HepG2 (cell line): ENCODE measurements at regions not wholly inside any gene's neighbourhood (a gene's known extent, or its start where the extent isn't known, plus 50 kb on each side); places are given as distances from the start of the nearest gene placed in this dataset.

Experiments used
- AHDC1 ChIP-seq: sonication (generic); formaldehyde crosslinking; IDR thresholded peaks from 2 replicates; pipeline ENCODE4 v1.5.1; 2020; ENCODE audit warnings: mild to moderate bottlenecking, missing genetic modification reagents, borderline replicate concordance
- ARID5B ChIP-seq: IDR thresholded peaks from 2 replicates; pipeline ENCODE4 v1.4.0; 2020; ENCODE audit warnings: mild to moderate bottlenecking, missing genetic modification reagents
- EEA1 ChIP-seq: sonication (generic); formaldehyde crosslinking; IDR thresholded peaks from 2 replicates; pipeline ENCODE4 v1.5.1; 2020; ENCODE audit warnings: mild to moderate bottlenecking, missing genetic modification reagents, borderline replicate concordance
- FOSL2 ChIP-seq: sonication (generic); formaldehyde crosslinking; IDR thresholded peaks from 2 replicates; pipeline ENCODE4 v1.4.0; 2020; ENCODE audit warnings: missing genetic modification reagents
- FOXJ3 ChIP-seq: sonication (generic); formaldehyde crosslinking; IDR thresholded peaks from 2 replicates; pipeline ENCODE4 v1.4.0; 2020; ENCODE audit warnings: missing genetic modification reagents, mild to moderate bottlenecking, borderline replicate concordance
- HNF4A ChIP-seq: sonication (generic); formaldehyde crosslinking; IDR thresholded peaks from 2 replicates; pipeline ENCODE4 v1.4.0; 2020; ENCODE audit warnings: missing genetic modification reagents
- MIXL1 ChIP-seq: IDR thresholded peaks from 2 replicates; pipeline ENCODE4 v1.6.1; 2016
- MTF1 ChIP-seq: sonication (generic); formaldehyde crosslinking; IDR thresholded peaks from 2 replicates; pipeline ENCODE4 v1.5.0; 2020; ENCODE audit warnings: missing genetic modification reagents
- NR2F1 ChIP-seq, 2 experiments: fragments of 450-650 bp in 1 of 2; formaldehyde crosslinking in 1 of 2; IDR thresholded peaks; 2 replicates each; pipeline versions ENCODE4 v1.5.0 to v1.6.1; 2016 to 2020; ENCODE audit warnings: mild to moderate bottlenecking in 1 of 2, missing compliant biosample characterization in 1 of 2, missing genetic modification reagents in 1 of 2, moderate library complexity in 1 of 2
- PHF21A ChIP-seq: sonication (generic); formaldehyde crosslinking; IDR thresholded peaks from 2 replicates; pipeline ENCODE4 v1.5.0; 2020; ENCODE audit warnings: mild to moderate bottlenecking, missing genetic modification reagents
- RBFOX2 ChIP-seq: fragments of 200-400 bp; formaldehyde crosslinking; IDR thresholded peaks from 2 replicates; pipeline ENCODE4 v1.6.1; 2017; ENCODE audit warnings: low read depth, mild to moderate bottlenecking, low read length
- REPIN1 ChIP-seq: sonication (generic); formaldehyde crosslinking; IDR thresholded peaks from 2 replicates; pipeline ENCODE4 v1.8.0; 2022; ENCODE audit warnings: missing genetic modification reagents, low read depth, mild to moderate bottlenecking, borderline replicate concordance
- SATB2 ChIP-seq: sonication (generic); formaldehyde crosslinking; IDR thresholded peaks from 2 replicates; pipeline ENCODE4 v1.5.0; 2020; ENCODE audit warnings: missing genetic modification reagents
- XRCC5 ChIP-seq: fragments of 200-400 bp; formaldehyde crosslinking; optimal IDR thresholded peaks from 2 replicates; pipeline ENCODE3; 2017; ENCODE audit warnings: mild to moderate bottlenecking, low read length
- ZFP36L1 ChIP-seq: sonication (generic); formaldehyde crosslinking; IDR thresholded peaks from 2 replicates; pipeline ENCODE4 v1.8.0; 2022; ENCODE audit warnings: mild to moderate bottlenecking, missing genetic modification reagents, moderate library complexity
- ZNF331 ChIP-seq: sonication (generic); formaldehyde crosslinking; IDR thresholded peaks from 2 replicates; pipeline ENCODE4 v1.4.0; 2020; ENCODE audit warnings: missing genetic modification reagents
- ZNF431 ChIP-seq: sonication (generic); formaldehyde crosslinking; IDR thresholded peaks from 2 replicates; pipeline ENCODE4 v1.9.0; 2022; ENCODE audit warnings: missing genetic modification reagents, low read depth, mild to moderate bottlenecking, borderline replicate concordance
- ZNF557 ChIP-seq: sonication (generic); formaldehyde crosslinking; IDR thresholded peaks from 2 replicates; pipeline ENCODE4 v1.4.0; 2020; ENCODE audit warnings: missing genetic modification reagents
- ZNF607 ChIP-seq: sonication (generic); formaldehyde crosslinking; IDR thresholded peaks from 2 replicates; pipeline ENCODE4 v1.5.1; 2020; ENCODE audit warnings: missing genetic modification reagents, mild to moderate bottlenecking, borderline replicate concordance
- ZNF746 ChIP-seq: sonication (generic); formaldehyde crosslinking; IDR thresholded peaks from 2 replicates; pipeline ENCODE4 v1.8.0; 2022; ENCODE audit warnings: mild to moderate bottlenecking, missing genetic modification reagents
- ZNF773 ChIP-seq: sonication (generic); formaldehyde crosslinking; IDR thresholded peaks from 2 replicates; pipeline ENCODE4 v1.4.0; 2020; ENCODE audit warnings: missing genetic modification reagents, borderline replicate concordance

- no peak for TF ChIP-seq EEA1
- TF ChIP-seq FOXJ3 (CRISPR knock-in tag), result peak; percentile 40; the same call in 1 of the 2 replicates
- TF ChIP-seq ZNF746 (CRISPR knock-in tag), result no peak
- no peak for TF ChIP-seq ZNF607
- TF ChIP-seq HNF4A (CRISPR knock-in tag), result peak; percentile 90
- peak; percentile 53; the same call in 1 of the 2 replicates for TF ChIP-seq MIXL1 (CRISPR knock-in tag)
- no peak for TF ChIP-seq ZNF557 (CRISPR knock-in tag)
- 0 out of 2 replicates have a peak, but pooled peaks have one; percentile 52 for TF ChIP-seq ZFP36L1
- no peak for TF ChIP-seq RBFOX2
- no peak for TF ChIP-seq ZNF431 (CRISPR knock-in tag)
- TF ChIP-seq FOSL2 (CRISPR knock-in tag), result peak; percentile 88
- TF ChIP-seq ZNF331 (CRISPR knock-in tag), result peak; percentile 47; the same call in 1 of the 2 replicates
- peak; percentile 96 for TF ChIP-seq AHDC1 (CRISPR knock-in tag)
- peak in 1 of 2 experiments; percentile 50; a peak in 1 of 4 replicates for TF ChIP-seq NR2F1 (CRISPR knock-in tag; IDR thresholded peaks at IDR 0.05)
- TF ChIP-seq SATB2, result no peak
- TF ChIP-seq ZNF773 (CRISPR knock-in tag), result no peak
- peak; percentile 83 for TF ChIP-seq ARID5B (CRISPR knock-in tag)
- no peak for TF ChIP-seq MTF1 (CRISPR knock-in tag)
- no peak for TF ChIP-seq XRCC5
- TF ChIP-seq REPIN1, result no peak
- TF ChIP-seq PHF21A (CRISPR knock-in tag), result 0 out of 2 replicates have a peak, but pooled peaks have one; percentile 31
These were observed 456.9 kb downstream of the CCER1 start (continued) for GRCh38 chr12:90497923-90498545.
